ENCODE measurements at regions not wholly inside any gene's neighbourhood (a gene's known extent, or its start where the extent isn't known, plus 50 kb on each side); places are given as distances from the start of the nearest gene placed in this dataset.

DNA sequence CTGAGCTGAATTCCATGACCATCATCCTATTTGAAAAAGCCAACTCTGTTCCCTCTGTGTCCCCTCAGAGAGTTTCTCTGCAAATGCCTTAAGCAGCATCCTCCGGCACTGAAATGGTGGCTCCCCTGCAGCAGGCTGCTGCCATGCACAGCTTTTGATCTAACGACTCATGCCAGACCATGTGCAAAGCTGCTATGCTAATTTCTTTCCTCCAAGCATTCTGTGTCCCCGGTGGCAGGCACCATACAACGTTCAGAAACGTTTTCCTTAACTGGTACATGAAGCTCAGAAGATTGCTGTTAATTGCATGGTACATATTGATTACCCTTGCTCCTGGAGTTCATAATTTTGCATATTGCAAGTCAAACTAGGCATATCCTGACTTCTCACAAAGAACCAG lies 336.8 kb downstream of the RBM43 start:
- no peak overlapping the region for H4K5ac ChIP-seq (ENCODE audit: insufficient read length, low read depth, low read length)
- no peaks in the 10 kb centered on the region; a peak in 1 of 7 replicates for H3K36me3 Mint-ChIP-seq (ENCODE audit: insufficient read depth in 1 of 3, low read depth in 3 of 3)
- no peak overlapping the region for H2BK12ac ChIP-seq (ENCODE audit: insufficient read length, low read depth, low read length)
- no peak overlapping the region for H2BK20ac ChIP-seq (ENCODE audit: low read depth, low read length, poor library complexity, severe bottlenecking)
- H3K4me3 Mint-ChIP-seq: no peak overlapping the region
- H2AK5ac ChIP-seq (ENCODE audit: insufficient read length, low read length): no peak overlapping the region
- H3K4me1 ChIP-seq (ENCODE audit: insufficient read depth, low read length): no peaks in the 10 kb centered on the region
- no CpG with 5 or more reads among the region's 5 CpGs for WGBS (ENCODE audit: extremely low coverage, insufficient read length, low lambda C conversion rate)
- H3K4me2 ChIP-seq (ENCODE audit: insufficient read depth, insufficient read length, low read length): no peak overlapping the region
- no peak overlapping the region for H3K56ac ChIP-seq (ENCODE audit: insufficient read length, low read depth, low read length)
- H3K9ac ChIP-seq (ENCODE audit: extremely low read depth, insufficient read length, low read length): no peak overlapping the region
- H3K18ac ChIP-seq (ENCODE audit: insufficient read length, low read depth, low read length): no peak overlapping the region
- no peak overlapping the region for H4K91ac ChIP-seq (ENCODE audit: insufficient read length, low read depth, low read length)
- DNase-seq: no peak
- H3K9me3 Mint-ChIP-seq: peaks cover 0 to 3% of the 10 kb centered on the region in 2 experiments; a peak in 1 of 5 replicates
- TF ChIP-seq, protein P1, sequence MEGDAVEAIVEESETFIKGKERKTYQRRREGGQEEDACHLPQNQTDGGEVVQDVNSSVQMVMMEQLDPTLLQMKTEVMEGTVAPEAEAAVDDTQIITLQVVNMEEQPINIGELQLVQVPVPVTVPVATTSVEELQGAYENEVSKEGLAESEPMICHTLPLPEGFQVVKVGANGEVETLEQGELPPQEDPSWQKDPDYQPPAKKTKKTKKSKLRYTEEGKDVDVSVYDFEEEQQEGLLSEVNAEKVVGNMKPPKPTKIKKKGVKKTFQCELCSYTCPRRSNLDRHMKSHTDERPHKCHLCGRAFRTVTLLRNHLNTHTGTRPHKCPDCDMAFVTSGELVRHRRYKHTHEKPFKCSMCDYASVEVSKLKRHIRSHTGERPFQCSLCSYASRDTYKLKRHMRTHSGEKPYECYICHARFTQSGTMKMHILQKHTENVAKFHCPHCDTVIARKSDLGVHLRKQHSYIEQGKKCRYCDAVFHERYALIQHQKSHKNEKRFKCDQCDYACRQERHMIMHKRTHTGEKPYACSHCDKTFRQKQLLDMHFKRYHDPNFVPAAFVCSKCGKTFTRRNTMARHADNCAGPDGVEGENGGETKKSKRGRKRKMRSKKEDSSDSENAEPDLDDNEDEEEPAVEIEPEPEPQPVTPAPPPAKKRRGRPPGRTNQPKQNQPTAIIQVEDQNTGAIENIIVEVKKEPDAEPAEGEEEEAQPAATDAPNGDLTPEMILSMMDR (conservative IDR thresholded peaks at IDR 0.05): no peak
- no peaks in the 10 kb centered on the region for H3K27me3 ChIP-seq (ENCODE audit: insufficient read depth, low read length)
- no peak overlapping the region for H3K27ac Mint-ChIP-seq
- H3K27me3 Mint-ChIP-seq (ENCODE audit: low read depth): no peaks in the 10 kb centered on the region
- no peak overlapping the region for H3T11ph ChIP-seq (ENCODE audit: low read length)
- H2AFZ ChIP-seq (ENCODE audit: low read length): no peak overlapping the region
- H4K8ac ChIP-seq (replicated peaks; ENCODE audit: insufficient read length, low read depth, low read length): no peak overlapping the region
- no peaks in the 10 kb centered on the region for H3K23me2 ChIP-seq (ENCODE audit: insufficient read length, low read depth, low read length, poor library complexity, severe bottlenecking)
- H3K27ac ChIP-seq (ENCODE audit: insufficient read length, low read depth, low read length): no peak overlapping the region
- no peak overlapping the region for H2BK5ac ChIP-seq (ENCODE audit: insufficient read length, low read length)
- H3K79me1 ChIP-seq (ENCODE audit: insufficient read depth, low read depth, low read length, poor library complexity, severe bottlenecking): no peaks in the 10 kb centered on the region
- no peaks in the 10 kb centered on the region for H3K9me3 ChIP-seq (ENCODE audit: control insufficient read depth, low read depth, low read length)
- H3K23ac ChIP-seq (ENCODE audit: insufficient read length, low read depth, low read length): no peak overlapping the region
- H3K4me1 Mint-ChIP-seq: no peaks in the 10 kb centered on the region
- H4K20me1 ChIP-seq (ENCODE audit: control insufficient read depth, insufficient read depth, insufficient read length): no peaks in the 10 kb centered on the region
- no peak overlapping the region for H2BK15ac ChIP-seq (ENCODE audit: low read depth, low read length)
- H2BK120ac ChIP-seq (ENCODE audit: low read depth, low read length, poor library complexity, severe bottlenecking): no peak overlapping the region
- no peak overlapping the region for H3K14ac ChIP-seq (ENCODE audit: insufficient read depth, low read length)
- H3K79me2 ChIP-seq (ENCODE audit: insufficient read depth, low read length): no peaks in the 10 kb centered on the region
- H3K4ac ChIP-seq (ENCODE audit: low read depth, low read length): no peak overlapping the region

All from H9 (cell line).